Type B pancreatic cell (in vitro differentiated cells): ENCODE measurements at regions not wholly inside any gene's neighbourhood (a gene's known extent, or its start where the extent isn't known, plus 50 kb on each side); places are given as distances from the start of the nearest gene placed in this dataset.
"Not testable (repeated sequence)": the region's sequence is repeated elsewhere in the genome, so short reads cannot be mapped to it uniquely, and the experiment has no call there.

ENCODE experiments used
- DNase-seq: peaks from one replicate; pipeline ENCODE4 v3.0.0; 2021; ENCODE audit warnings: mixed read lengths; ENCODE audit not compliant: unreplicated experiment; ENCODE audit errors: extremely low spot score
- H3K27ac Mint-ChIP-seq: 2 replicates; pipeline ENCODE4 v1.8.0; 2021; ENCODE audit warnings: mild to moderate bottlenecking, mixed read lengths
- H3K27me3 Mint-ChIP-seq: 2 replicates; pipeline ENCODE4 v1.8.0; 2021; ENCODE audit warnings: mixed read lengths
- H3K36me3 Mint-ChIP-seq: 2 replicates; pipeline ENCODE4 v1.8.0; 2021; ENCODE audit warnings: mixed read lengths
- H3K4me1 Mint-ChIP-seq: one replicate; pipeline ENCODE4 v1.8.0; 2021; ENCODE audit warnings: mixed read lengths; ENCODE audit not compliant: unreplicated experiment
- H3K4me3 Mint-ChIP-seq: 2 replicates; pipeline ENCODE4 v1.8.0; 2021; ENCODE audit warnings: mild to moderate bottlenecking, mixed read lengths
- H3K9me3 Mint-ChIP-seq: 2 replicates; pipeline ENCODE4 v1.8.0; 2021; ENCODE audit warnings: mixed read lengths
- TF ChIP-seq, protein P1 (sequence below): fragments of 200-600 bp; sonication (generic); conservative IDR thresholded peaks from 2 replicates; pipeline ENCODE4 v1.5.0; 2021; ENCODE audit warnings: antibody characterized with exemption, mild to moderate bottlenecking

DNA sequence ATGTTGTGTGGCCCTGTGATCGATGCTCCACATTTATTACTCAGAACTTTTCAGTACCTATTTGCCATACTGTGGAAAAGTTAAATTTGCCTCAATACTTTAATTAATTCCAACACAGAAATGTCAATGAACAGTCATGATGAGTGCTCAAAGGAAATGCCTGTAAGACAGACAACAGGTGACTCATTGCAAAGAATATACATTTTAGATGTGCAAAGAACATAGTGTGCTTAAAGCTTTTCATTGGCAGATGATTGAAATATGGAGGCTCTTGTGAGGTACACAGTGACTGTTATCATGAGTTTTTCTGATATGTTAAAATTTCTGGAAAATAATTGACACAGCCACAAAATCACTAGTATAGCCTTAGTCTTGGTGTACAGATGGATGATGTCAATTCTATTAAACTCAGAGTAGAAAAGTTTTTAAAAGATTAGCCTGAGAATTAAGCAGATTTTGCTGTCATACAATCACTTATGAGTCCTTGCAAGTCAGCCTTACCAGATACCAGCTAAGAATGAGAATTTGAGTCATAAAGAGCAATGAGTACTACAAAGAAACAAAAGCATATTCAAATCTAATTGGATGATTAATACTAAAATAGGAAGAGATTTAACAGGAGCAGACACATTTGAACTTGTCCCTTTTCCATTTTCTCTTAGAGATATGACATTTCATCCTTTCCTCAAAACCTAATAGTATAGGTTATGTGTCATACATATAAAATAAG lies 544.1 kb downstream of the KCNH5 start:
- H3K27me3 Mint-ChIP-seq, result no peaks in the 10 kb centered on the region
- TF ChIP-seq, protein P1, sequence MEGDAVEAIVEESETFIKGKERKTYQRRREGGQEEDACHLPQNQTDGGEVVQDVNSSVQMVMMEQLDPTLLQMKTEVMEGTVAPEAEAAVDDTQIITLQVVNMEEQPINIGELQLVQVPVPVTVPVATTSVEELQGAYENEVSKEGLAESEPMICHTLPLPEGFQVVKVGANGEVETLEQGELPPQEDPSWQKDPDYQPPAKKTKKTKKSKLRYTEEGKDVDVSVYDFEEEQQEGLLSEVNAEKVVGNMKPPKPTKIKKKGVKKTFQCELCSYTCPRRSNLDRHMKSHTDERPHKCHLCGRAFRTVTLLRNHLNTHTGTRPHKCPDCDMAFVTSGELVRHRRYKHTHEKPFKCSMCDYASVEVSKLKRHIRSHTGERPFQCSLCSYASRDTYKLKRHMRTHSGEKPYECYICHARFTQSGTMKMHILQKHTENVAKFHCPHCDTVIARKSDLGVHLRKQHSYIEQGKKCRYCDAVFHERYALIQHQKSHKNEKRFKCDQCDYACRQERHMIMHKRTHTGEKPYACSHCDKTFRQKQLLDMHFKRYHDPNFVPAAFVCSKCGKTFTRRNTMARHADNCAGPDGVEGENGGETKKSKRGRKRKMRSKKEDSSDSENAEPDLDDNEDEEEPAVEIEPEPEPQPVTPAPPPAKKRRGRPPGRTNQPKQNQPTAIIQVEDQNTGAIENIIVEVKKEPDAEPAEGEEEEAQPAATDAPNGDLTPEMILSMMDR, result no peak
- no peak overlapping the region for H3K4me3 Mint-ChIP-seq
- H3K36me3 Mint-ChIP-seq, result no peaks in the 10 kb centered on the region
- H3K9me3 Mint-ChIP-seq, result no peaks in the 10 kb centered on the region
- no peak for DNase-seq
- no peak overlapping the region for H3K27ac Mint-ChIP-seq
- no peaks in the 10 kb centered on the region for H3K4me1 Mint-ChIP-seq

DNA sequence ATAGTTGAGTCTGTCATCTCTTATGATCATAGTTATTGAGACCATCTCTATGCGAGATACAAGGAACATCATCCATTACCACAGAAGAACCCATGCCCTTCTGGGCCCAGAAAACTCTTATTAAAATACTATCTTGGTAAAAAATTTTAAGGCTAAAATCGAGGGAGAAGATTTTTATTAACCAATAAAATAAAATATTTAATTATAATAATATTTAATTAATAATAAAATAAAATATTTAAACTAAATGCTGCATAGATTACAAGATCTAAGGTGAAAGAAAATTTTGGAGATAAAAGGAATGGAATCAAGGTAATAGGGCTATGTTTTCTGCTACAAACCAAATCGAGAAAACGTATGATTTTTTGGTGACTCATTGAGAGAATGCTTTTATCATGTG lies 540.2 kb downstream of the KCNH5 start:
- Mint-ChIP-seq H3K4me3 (no peak overlapping the region), H3K27me3 (no peaks in the 10 kb centered on the region), H3K36me3 (no peaks in the 10 kb centered on the region), H3K27ac (no peak overlapping the region), H3K9me3 (no peaks in the 10 kb centered on the region), H3K4me1 (no peaks in the 10 kb centered on the region)
- TF ChIP-seq, protein P1, result no peak
- DNase-seq, result no peak

DNA sequence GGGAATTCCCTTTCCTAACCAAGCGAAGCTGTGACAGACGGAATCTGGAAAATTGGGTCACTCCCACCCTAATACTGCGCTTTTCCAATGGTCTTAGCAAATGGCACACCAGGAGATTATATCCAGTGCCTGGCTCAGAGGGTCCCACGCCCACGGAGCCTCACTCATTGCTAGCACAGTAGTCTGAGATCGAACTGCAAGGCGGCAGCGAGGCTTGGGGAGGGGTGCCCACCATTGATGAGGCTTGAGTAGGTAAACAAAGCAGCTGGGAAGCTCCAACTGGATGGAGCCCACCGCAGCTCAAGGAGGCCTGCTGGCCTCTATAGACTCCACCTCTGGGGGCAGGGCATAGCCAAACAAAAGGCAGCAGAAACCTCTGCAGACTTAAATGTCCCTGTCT lies 523.9 kb downstream of the KCNH5 start:
- H3K36me3 Mint-ChIP-seq, H3K27ac Mint-ChIP-seq, H3K4me1 Mint-ChIP-seq, DNase-seq, H3K4me3 Mint-ChIP-seq, H3K27me3 Mint-ChIP-seq: not testable (repeated sequence)
- peaks cover 15% of the 10 kb centered on the region for H3K9me3 Mint-ChIP-seq

DNA sequence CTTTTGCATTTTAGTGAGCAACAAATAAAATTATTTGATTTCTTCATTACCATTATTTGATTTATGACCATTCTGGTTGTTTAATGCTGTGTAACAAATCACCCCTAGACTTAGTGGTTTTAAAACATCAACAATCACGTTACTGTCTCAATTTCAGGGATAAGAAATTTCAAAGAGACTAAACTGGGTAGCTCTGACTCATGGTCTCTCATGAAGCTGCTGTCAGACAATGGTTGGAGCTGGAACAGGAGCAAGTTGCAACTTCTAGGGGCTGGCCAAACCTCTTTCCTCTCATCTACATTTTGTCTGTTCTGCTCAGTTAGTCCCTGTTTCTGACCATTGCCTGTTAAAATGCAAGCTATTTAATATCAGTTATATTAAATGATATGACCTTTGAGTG lies 517.0 kb downstream of the KCNH5 start:
- H3K4me3 Mint-ChIP-seq, result no peak overlapping the region
- TF ChIP-seq, protein P1, result no peak
- H3K9me3 Mint-ChIP-seq, result no peaks in the 10 kb centered on the region
- H3K27ac Mint-ChIP-seq, result no peak overlapping the region
- H3K36me3 Mint-ChIP-seq, result no peaks in the 10 kb centered on the region
- H3K27me3 Mint-ChIP-seq, result no peaks in the 10 kb centered on the region
- no peaks in the 10 kb centered on the region for H3K4me1 Mint-ChIP-seq
- no peak for DNase-seq

DNA sequence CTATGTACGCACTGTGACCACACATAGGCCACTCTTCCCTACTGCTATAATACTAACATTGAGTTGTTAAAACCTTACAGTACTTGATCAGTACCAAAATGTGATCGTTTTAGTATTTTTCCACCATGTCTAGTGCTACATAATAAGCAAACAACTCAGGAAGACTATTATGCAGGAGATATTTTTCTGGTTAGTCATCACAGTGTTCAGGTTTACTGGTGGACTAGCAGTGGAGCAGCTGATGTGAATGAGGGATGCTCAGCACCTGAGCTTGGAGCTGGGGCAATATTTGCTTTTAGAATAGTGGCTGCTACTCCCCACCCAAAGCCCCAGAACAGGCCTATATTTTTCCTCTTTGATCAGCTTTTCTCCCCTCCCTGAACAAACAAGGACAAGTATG lies 513.1 kb downstream of the KCNH5 start:
- no peaks in the 10 kb centered on the region for H3K36me3 Mint-ChIP-seq
- no peak for DNase-seq
- H3K27me3 Mint-ChIP-seq, result no peaks in the 10 kb centered on the region
- H3K4me3 Mint-ChIP-seq, result no peak overlapping the region
- no peaks in the 10 kb centered on the region for H3K9me3 Mint-ChIP-seq
- H3K27ac Mint-ChIP-seq, result no peak overlapping the region
- H3K4me1 Mint-ChIP-seq, result no peaks in the 10 kb centered on the region
- TF ChIP-seq, protein P1, result no peak

DNA sequence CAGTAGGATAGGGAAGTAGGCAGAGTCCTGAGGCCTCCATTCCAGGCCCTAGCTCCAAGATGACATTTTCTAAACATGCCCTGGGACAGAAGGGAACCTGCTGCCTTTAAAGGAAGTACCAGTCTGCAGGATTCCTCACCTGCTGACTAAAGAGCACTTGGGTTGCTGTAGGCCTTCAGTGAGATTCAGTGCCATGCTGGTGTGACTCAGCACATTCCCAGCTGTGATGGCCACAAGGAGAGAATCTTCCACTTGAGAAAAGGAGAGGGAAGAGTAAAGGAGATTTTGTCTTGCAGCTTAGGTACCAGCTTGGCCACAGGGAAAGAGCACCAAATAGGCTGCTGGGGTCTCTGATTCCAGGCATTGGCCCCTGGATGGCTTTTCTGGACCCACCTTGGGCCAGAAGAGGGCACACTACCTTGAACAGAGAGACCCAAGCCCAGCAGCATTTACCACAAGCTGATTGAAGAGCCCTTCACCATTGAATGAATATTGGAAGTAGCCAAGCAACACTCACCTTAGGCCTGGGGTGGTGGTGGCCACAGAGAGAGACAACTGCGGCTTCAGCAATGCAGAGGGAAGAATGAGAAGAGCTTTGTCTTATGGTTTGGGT lies 498.3 kb downstream of the KCNH5 start:
- no peak overlapping the region for H3K4me3 Mint-ChIP-seq
- DNase-seq, result no peak
- H3K9me3 Mint-ChIP-seq, result peaks cover 10% of the 10 kb centered on the region
- no peaks in the 10 kb centered on the region for H3K27me3 Mint-ChIP-seq
- TF ChIP-seq, protein P1, result no peak
- H3K27ac Mint-ChIP-seq, result no peak overlapping the region
- no peaks in the 10 kb centered on the region for H3K36me3 Mint-ChIP-seq
- no peaks in the 10 kb centered on the region for H3K4me1 Mint-ChIP-seq
